ENCODE measurements at regions not wholly inside any gene's neighbourhood (a gene's known extent, or its start where the extent isn't known, plus 50 kb on each side); places are given as distances from the start of the nearest gene placed in this dataset.

DNA sequence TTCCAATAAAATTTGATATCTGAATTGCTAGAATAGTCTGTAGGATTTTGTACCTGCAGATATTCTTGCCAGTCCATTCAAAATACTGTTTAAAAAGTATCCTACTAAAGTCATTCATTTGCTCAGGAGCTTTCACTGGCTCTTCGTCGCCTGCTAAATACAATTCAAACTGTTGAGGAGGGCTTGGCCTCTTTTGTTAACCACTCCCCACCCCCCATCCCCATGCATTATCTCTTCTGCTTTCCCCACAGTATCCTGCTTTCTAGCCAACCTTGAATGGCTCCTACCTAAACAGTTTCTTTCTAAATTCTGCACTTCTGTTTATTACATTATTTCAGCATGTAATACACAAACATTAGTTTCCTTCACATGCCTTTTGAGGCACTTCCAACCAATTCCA, 230.8 kb downstream of the CPE start:
- intact Hi-C loops (cut with DNase I) = no loop called here
- ATAC-seq (no peak), DNase-seq (no peak), FAIRE-seq (no peak)
- Histone ChIP-seq H3K36me3 (no peaks in the 10 kb centered on the region), H3K4me3 (no peak overlapping the region), H3K4me1 (no peaks in the 10 kb centered on the region), H3K9me3 (no peaks in the 10 kb centered on the region), H3K27ac (no peak overlapping the region), H3K27me3 (no peaks in the 10 kb centered on the region)
- WGBS, 2 donors = 78 to 85% methylated on average over 2 of the region's 2 CpGs
- TF ChIP-seq, protein P1, sequence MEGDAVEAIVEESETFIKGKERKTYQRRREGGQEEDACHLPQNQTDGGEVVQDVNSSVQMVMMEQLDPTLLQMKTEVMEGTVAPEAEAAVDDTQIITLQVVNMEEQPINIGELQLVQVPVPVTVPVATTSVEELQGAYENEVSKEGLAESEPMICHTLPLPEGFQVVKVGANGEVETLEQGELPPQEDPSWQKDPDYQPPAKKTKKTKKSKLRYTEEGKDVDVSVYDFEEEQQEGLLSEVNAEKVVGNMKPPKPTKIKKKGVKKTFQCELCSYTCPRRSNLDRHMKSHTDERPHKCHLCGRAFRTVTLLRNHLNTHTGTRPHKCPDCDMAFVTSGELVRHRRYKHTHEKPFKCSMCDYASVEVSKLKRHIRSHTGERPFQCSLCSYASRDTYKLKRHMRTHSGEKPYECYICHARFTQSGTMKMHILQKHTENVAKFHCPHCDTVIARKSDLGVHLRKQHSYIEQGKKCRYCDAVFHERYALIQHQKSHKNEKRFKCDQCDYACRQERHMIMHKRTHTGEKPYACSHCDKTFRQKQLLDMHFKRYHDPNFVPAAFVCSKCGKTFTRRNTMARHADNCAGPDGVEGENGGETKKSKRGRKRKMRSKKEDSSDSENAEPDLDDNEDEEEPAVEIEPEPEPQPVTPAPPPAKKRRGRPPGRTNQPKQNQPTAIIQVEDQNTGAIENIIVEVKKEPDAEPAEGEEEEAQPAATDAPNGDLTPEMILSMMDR (IDR thresholded peaks at IDR 0.05) = no peak

DNA sequence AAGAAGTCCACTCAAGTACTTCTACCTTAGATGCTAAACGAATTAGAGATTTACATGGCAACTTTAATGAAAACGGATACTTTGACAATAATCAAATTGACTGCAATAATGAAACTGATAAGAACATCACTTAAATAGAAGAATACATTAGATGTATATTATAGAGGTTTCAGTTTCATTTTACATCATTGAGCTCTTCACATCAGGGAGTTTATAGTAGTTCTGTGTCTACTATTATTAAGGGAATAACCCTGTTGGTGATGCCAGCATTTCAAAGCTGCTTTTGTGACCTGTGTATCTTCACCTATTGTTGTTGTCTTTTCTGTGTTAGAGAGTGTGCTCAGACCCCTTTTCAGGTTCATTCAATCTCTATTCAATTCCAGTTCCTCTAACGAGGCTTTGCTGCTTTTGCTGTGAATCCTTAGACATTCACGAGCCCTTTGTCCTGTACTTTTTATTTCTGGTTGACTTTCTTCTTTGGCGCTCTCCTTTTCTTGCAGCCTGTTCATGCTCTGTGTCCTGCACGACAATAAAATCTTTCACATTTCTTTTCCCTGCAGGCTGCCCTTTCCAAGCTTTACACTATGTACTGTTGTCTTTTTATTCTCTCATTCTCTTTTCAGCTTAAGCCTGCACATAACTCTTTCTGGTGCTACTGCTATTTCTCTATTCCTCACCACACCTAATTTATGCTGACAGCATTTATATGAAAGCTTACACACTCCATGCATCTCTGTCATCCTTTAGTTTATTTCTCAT, 232.1 kb downstream of the CPE start:
- DNase-seq = no peak
- intact Hi-C loops (cut with DNase I) = no loop called here
- ATAC-seq = no peak

DNA sequence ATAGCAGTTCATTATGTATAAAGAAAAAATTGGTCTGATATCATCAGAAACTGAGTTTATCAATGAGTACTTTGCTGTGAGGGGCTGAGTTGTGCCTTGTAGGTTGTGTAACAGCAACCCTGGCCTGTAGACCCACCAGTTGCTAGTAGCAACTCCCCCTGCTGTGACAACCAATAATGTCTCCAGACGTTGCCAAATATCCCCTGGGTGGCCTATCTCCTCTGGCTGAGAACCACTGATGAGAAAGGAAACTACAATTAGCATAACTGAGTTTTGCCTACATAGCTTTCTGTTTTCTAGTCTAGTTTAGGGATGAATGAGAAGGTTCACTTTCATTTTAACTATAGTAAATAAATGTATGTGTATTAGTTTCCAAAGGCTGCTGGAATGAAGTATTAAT, 234.1 kb downstream of the CPE start:
- Histone ChIP-seq H3K36me3 (no peaks in the 10 kb centered on the region), H3K4me1 (no peaks in the 10 kb centered on the region), H3K27ac (no peak overlapping the region), H3K27me3 (no peaks in the 10 kb centered on the region), H3K4me3 (no peak overlapping the region), H3K9me3 (no peaks in the 10 kb centered on the region)
- TF ChIP-seq, protein P1 (IDR thresholded peaks at IDR 0.05) = no peak
- DNase-seq (no peak), FAIRE-seq (no peak), ATAC-seq (no peak)
- intact Hi-C loops (cut with DNase I) = no loop called here
- 19 to 22% methylated on average over 1 of the region's 1 CpG for WGBS, 2 donors

More for the DNA sequence above, 232.1 kb downstream of the CPE start:
- Histone ChIP-seq H3K27ac (peak overlapping the region in 1 of 4 donors; percentile 14), H3K36me3 (no peaks in the 10 kb centered on the region), H3K9me3 (no peaks in the 10 kb centered on the region), H3K4me3 (no peak overlapping the region), H3K27me3 (no peaks in the 10 kb centered on the region), H3K4me1 (no peaks in the 10 kb centered on the region)
- 48 to 49% methylated on average over 6 of the region's 6 CpGs for WGBS, 2 donors
- TF ChIP-seq, protein P1 (IDR thresholded peaks at IDR 0.05) = no peak
- no peak for FAIRE-seq

DNA sequence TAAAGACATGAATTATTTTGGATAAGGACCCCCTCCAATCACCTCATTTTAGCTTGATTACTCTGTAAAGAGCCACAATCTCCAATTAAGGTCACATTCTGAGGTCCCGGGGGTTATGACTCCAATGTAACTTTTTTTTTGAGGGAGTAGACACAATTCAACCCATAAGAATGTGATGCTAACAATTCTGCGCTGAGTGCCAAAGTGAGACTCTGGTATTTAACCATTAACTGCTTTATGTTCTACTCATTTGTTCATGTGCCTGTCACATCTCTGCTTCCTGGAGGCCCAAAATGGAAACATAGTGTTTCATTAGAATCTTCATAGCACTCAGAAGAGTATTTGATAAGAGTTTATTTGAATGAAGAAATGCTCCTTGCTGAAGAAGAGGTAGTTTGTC, 234.8 kb downstream of the CPE start:
- TF ChIP-seq, protein P1 (IDR thresholded peaks at IDR 0.05) = no peak
- DNase-seq = no peak
- no peaks in the 10 kb centered on the region for H3K27me3 ChIP-seq
- no peaks in the 10 kb centered on the region for H3K9me3 ChIP-seq
- H3K36me3 ChIP-seq = no peaks in the 10 kb centered on the region
- H3K4me3 ChIP-seq = no peak overlapping the region
- no peak for ATAC-seq
- no peaks in the 10 kb centered on the region for H3K4me1 ChIP-seq
- FAIRE-seq = no peak
- 73 to 76% methylated on average over 2 of the region's 2 CpGs for WGBS, 2 donors
- no peak overlapping the region for H3K27ac ChIP-seq
- intact Hi-C loops (cut with DNase I) = no loop called here

DNA sequence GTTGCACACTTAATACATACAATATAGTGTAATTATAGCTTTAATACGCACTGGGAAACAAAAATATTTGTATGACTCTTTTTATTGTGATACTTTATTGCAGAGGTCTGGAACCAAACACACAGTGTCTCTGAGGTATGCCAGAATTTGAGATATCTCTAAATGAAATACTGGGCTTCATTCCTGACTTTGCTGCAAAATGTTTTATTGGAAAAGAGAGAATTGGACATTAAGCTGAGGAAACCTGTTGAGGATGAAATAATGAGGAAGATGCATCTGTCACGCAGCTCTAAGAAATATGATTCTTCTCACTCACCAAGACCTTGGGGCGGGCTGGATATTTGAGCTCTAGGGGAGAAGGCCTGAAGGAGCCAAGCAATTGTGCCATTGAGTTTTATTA, 242.1 kb downstream of the CPE start:
- 90 to 96% methylated on average over 3 of the region's 3 CpGs for WGBS, 2 donors
- Histone ChIP-seq H3K27me3 (no peaks in the 10 kb centered on the region), H3K36me3 (no peaks in the 10 kb centered on the region), H3K4me1 (no peaks in the 10 kb centered on the region), H3K27ac (no peak overlapping the region), H3K4me3 (no peak overlapping the region), H3K9me3 (no peaks in the 10 kb centered on the region)
- intact Hi-C loops (cut with DNase I) = no loop called here
- TF ChIP-seq, protein P1 (IDR thresholded peaks at IDR 0.05) = no peak
- DNase-seq (no peak), ATAC-seq (no peak), FAIRE-seq (no peak)

Measured in pancreas (tissue), 10 donors.